HG03108 (cell line): ENCODE measurements at regions not wholly inside any gene's neighbourhood (a gene's known extent, or its start where the extent isn't known, plus 50 kb on each side); places are given as distances from the start of the nearest gene placed in this dataset.

ENCODE experiments used
- ATAC-seq: cut with Tn5 transposase; IDR thresholded peaks from one replicate; pipeline ENCODE4 v1.9.1; 2021; ENCODE audit warnings: moderate library complexity; ENCODE audit not compliant: unreplicated experiment

DNA sequence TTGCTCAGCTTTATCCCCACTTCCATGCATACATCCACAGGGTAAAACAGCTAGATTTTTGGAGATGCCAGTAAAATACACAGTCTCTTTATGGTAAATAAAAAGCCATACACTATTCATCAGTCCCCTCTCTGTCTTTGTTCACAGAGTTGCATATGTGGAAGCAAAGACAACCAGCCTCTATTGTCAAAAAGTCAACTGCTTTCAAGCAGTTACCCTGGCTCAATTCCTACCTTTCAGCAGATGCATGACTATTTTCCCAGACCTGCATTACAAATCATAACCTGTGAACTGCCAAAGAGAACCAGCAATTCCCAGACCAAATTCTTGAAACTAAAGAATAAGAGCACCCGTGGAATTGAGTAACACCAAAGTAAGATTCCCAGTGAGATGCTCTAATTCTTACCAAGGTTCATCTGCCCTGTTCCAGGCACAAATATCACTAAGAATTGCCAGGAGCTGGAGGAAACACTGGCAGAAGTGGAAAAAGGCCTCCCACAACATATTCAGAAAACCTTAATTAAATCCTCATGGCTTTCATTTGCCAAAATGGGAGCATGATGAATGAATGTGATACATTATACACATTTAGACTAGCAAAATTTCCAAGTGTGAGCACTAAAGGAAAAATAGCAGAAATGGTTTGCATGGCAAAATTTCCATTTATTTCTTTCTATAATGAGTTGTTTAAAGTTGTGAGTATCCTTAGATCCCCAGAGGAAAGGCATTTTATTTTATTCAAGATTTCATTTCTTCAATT lies 391.2 kb upstream of the ADGRL3 start:
- no peak for ATAC-seq

DNA sequence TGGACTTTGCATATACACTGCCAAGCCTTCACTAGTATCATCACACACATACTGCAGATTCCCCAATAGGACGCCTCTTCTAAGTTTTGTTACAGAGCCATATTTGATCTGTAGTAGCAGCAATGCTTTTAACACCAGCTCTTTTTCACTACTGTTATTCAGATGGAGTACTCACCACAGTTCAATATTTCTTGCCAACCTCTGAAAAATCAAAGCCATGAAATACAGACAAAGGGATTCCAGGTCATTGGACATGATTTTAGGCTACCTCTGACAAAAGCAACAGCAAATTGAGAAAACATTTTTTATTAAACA lies 390.7 kb upstream of the ADGRL3 start:
- no peak for ATAC-seq

DNA sequence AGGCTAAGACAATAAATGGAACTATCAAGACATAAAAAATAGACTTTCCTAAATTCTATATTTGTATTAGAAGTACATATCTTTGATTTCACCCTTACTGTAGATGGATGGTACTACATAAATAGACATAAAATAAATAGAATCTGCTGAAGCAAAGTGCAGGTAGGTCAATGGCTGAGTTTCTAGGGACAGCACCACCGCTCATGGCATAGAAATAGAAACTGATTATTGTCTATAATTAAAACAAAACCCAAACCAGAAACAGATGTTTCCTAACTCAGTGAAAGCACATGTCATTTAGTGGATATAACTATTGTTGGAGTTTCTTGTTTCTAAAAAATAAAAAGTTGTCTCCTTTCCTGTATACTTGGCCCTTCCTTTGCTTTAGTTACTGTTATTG lies 387.3 kb upstream of the ADGRL3 start:
- ATAC-seq = no peak

DNA sequence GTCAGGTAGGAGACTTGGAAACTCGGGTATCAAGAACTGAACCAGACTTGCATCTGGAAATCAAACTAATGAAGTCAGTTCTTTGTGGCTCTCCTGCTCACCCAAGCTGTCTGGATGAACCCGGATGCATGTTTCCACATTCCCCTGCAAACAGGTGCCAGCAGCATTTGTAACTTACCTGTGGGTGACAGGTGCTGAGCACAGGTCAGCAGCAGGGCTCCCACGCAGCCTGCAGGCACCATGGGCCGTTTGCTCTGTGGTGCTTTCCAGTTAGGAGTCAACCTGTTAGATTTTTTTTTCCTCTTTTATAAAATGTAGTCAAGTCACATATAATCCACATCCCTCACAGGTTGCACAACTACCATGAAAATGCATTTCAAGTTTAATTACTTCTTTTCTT lies 385.6 kb upstream of the ADGRL3 start:
- no peak for ATAC-seq

DNA sequence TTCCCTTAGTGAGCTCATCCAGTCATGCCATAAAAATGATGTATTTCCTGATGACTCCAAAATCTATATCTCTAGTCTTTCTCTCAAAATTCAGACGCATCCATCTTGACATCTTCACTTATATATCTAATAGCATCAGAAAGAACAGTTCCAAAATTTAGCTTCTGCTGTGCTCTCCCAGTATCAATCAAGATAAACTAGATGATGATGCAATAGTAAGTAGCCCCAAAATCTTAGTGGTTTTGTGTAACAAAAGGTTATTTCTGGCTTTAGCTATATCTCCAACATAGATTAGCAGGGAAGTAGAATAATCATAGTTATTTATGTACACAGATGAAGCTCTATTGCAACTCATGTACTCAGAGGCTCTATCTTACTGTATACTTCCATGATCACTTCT lies 382.5 kb upstream of the ADGRL3 start:
- ATAC-seq = no peak

DNA sequence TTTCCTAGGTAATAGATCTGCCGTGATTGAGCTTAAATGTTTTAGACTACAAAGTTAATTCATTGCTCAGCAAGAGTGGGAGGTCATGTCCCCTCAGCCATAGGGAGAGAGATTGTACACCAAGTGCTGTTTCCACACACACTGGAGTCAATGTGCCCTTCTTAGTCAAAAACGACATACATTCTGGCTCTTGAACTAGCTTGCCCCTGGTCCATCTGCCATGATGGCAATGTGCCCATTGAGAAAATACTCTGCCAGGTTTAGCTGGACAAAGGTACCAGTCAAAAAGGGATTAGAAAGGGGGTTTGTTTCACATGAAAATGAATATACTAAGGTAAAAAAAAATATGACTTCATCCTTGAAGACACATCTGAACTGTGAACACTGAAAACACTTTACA lies 377.1 kb upstream of the ADGRL3 start:
- no peak for ATAC-seq

DNA sequence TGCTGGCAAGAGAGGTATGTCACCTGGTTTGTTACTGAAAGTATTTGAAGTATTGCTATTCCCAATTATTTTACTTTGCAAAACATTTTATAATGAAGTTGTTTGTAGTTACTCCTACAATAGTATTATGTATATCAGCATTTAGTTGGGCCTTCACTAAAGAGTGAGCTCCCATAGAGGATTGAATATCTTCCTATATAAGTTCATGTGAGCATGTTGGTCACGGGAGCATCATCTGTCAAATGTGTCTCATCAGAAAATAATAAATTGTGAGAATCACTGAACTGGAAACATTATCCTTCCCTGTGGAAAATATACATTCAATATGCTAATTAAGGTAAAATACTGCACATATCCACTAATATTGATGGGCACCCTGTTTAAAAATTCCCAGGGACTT lies 360.1 kb upstream of the ADGRL3 start:
- ATAC-seq = no peak

DNA sequence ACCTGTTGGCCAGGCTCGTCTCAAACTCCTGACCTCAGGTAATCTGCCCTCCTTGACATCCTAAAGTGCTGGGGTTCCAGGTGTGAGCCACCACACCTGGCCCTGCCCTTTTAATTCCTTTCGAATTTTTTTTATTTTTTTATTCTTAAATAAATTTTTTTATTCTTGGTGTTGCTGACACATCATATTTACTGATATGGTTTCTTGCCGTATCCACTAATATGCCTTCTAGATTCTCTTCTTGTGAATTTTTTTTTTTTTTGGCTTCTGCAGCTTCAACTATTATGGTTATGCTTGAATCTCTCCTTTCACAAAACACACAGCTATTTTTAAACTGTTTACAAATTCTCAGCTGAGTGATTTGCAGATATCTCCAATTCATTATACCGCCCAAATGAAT lies 353.4 kb upstream of the ADGRL3 start:
- ATAC-seq = no peak

DNA sequence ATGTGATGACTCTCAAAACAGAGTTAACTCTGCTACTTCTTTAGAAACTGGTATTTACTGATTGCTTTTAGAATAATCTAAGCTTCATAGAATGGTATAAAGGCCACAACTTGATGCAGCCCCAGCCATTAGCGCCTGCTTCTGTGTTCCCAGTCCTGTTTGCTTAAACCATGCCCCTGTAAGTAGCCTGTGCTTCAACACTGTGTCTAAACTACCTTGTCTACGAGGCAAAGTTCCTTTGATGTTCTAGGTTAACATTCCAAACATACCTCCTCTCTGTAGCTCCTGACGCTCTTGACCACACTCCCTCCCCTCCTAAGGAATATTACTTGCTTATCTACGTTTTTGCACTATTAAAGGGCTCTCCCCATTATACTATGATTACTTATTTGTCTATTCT lies 352.5 kb upstream of the ADGRL3 start:
- no peak for ATAC-seq

DNA sequence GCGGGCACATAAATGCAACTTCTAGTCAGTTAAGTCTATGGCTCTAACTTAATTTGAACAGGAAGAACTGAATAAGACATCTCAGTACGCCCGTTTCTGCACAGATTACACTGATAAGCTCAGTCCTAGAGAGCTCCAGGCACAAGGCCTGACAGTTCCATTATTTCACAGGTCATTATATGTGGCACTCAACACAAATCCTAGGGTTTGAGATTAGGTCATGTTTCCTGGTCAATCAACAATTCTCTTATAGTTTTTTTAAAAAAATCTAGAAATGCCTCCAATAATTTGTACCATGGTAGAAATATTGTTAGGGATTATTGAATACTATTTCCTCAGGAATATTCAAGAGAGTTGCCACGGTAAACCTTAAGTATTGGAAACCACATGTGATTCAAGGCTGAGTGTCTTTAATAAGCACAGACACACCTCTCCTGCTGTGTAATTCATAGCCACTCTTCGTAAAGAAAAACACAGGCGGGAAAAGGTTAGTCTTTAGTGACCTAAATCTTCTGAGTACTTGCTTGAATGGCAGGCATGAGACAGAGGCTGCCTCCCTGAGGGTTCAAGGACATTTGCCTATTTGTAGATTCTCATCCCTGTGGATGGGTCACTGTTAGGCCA lies 342.9 kb upstream of the ADGRL3 start:
- ATAC-seq = no peak

DNA sequence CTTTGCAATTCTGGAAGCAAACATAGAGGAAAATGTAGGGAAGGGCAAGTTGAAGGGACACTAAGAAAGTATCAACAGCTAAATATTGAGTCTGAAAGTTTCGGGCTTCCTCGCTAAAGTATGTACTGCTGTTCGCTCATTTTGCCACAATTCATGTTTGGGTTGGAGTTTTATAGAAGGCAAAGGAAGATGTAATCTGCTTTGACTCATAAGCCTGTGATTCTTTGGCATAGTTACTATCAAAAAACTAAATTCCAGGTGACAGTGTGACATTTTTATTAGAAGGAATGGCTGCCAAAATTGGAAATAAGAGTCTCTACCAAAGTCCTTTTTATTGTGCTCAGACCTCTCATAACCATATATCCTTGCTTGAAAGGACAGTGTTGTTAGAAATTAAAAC lies 336.7 kb upstream of the ADGRL3 start:
- no peak for ATAC-seq

DNA sequence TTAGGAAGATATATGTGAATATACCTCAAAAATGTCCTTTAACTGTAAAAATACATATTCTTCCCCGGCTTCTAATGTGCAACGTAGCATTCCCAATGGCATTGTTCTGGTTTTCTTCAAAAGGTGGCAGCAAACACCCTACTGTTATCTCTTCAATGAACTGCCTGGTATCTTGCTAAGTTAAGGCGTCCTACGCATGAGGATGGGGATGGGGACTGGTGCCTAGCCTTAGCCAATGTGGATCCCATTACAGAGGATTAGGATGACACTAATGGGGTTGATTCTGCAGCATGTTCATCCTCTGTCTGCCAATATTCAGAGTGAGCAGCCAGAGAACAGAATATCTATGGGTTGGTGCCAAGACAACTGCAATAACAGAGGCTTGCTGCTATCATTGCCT lies 334.9 kb upstream of the ADGRL3 start:
- no peak for ATAC-seq

DNA sequence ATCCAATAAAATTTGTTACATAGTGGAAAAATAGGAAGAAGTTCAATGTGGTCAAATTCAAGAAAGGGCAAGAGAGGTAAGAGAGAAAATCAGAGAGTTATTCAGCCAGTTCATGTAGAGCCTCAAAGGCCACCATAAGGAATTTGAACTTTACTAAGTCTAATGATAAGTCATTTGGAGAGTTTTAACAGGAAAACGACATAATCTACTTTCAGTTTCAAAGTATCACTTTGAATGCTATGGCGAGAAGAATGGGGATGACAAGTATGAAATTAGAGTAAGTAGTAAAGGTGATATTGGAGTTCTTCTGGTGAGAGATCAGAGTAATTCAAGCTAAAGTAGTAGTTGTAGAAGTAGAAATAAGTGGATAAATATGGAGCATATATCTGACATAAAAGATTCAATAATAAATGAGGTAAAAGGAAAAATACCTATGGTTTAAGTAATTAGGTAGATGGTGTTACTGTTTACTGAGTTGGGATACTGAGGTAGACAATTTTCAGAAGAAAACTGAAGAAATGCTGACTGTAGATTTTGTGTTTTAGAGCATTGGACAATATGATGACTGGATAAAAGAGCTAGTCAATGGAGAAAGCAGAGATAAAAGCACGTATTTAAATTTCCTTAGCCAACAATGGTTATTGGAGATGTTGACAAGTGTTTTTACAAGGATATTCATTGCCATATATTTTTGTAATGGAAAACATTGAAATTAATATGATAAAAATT lies 331.7 kb upstream of the ADGRL3 start:
- ATAC-seq = no peak

DNA sequence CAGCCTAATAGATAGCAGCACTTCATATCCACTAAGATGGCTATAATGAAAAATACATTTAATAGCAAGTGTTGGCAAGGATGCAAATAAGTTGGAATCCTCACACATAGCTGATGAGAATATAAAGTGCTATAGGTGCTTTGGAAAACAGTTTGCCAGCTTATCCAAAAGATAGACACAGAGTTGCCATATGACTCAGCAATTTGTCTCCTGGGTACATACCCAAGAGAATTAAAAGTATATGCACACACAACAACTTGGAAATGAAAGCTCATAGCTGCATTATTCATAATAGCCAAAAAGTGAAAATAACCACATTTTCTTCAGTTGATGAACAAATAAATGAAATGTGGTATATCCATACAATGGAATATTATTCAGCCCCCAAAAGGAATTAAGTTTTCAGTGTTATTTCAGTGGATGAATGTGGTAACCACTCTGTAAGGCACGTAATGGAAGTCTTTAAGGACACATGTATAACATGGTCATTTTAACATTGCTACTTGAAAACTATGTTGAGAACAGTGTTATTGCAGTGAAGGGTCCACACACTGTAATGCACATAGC lies 320.9 kb upstream of the ADGRL3 start:
- ATAC-seq = no peak

DNA sequence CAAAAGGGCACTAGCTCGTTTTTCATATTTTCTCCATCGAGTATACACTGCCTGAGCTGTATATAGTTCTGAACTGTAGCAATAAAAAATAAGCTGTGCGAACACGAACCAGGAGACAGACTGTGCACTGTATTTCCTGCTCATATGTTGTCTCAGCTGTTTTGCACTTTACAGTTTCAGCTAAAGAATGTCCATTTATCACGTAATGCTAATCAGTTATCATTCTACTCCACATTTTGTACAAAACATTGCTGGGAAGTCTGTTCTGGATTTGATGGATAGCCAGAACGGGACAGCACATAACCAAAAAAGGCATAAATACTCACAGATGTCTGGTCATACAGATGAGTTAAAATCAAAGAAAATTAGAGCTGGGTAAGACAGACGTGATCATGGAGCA lies 315.5 kb upstream of the ADGRL3 start:
- no peak for ATAC-seq

DNA sequence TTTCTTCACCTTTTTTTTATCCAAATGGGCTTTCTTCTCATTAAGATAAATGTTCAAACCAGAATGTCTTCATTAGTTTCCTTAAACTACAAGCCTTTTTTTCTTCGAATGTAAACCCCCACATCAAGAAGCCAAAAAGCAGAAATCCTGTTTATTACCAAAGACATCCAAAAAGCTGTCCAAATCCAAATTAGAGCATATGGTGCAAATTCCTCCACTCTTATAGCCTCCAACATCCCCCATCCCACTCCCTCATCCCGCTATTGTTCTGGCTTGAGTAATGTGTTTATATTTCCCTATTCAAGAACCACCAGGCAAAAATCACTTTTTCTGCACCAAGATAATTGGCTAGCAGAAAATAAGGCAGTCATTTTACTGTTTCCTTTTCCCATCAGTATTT lies 315.1 kb upstream of the ADGRL3 start:
- no peak for ATAC-seq

DNA sequence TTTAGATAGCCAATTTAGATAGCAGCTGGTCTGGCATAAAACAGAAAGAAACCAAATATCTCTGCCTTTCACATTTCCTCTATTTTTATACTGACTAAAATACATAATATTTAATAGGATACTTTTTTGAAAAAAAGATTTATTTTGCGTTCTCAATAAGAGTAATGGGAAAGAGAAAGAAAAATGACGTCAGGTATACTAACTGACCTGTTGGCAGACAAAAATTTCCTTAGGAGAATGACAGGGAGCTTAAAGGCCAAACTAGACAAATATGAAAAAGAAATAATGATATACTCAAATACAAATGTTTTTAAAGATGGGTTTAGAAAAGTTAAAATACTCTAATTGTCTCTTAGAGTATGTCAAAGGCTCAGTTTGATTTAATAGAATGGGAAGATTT lies 309.4 kb upstream of the ADGRL3 start:
- no peak for ATAC-seq

DNA sequence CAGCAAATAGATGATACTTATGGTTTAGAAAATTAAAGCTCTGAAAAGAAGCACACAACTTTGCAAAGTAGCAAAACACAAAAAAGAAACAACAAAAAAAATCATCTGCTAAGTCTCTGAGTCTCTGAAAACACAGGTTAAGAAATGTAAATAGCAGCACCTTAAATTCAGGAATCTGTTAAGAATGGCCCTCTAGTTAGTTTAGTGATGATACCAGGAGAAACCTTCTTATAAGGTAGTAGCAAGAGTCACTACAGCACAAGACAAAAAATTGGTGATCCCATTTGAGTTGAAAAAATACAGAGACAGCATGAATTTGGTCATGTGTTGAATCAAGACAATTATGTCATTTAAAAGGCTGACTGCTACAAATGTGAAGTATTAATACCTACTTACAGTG lies 308.2 kb upstream of the ADGRL3 start:
- ATAC-seq = no peak

DNA sequence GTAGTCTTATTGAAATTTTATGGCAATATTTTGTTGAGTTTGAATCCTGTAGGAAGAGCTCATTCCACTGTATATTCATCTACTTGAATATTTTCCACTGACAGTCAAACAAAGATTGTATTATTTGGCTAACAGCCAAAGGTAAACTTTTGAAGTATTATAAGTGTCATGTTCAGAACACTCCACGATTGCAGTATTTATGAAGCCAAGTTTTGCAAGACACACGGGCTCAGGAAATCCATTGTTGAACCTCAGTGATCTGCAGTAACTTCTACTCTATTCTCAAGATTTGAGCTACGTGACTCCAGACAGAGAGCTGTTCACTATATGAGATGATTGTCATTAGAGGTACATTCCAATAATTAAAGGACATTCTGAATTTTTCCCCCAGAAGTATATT lies 302.7 kb upstream of the ADGRL3 start:
- no peak for ATAC-seq

DNA sequence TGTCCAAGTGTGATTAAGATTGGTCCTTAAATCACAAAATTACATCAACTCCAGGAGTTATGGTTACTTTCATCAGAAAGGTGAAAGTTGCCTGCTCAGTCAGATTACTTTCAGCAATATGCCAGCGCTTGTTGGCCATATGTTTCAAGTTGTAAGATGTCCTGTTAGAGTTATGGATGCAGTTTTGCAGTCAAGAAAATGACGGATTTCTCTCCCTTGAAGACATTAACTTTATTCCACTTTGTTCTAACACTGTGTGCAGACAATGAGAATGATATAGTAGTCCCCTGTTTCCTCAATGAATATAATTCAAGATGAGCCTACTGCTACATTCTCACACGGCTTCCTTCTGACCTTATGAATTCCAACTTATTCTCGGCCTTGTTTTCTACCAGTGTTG lies 295.0 kb upstream of the ADGRL3 start:
- ATAC-seq = no peak

DNA sequence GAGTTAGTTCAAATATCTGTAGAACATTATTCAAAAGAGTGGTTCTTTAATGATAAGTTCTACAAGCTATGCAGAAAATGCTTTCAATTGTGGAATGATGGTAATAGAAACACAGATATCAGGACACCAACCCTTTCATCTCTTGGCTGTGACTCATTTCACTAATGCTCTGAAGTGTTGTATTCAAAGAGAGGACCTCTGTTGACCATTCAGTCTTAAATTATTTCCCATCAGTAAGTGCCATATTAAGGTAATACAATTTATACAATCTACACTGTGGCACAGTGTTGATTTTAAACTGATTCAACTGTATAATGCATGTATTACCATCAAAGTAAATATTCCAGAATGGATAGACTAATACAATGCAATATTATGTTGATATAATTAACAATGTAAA lies 289.0 kb upstream of the ADGRL3 start:
- no peak for ATAC-seq

DNA sequence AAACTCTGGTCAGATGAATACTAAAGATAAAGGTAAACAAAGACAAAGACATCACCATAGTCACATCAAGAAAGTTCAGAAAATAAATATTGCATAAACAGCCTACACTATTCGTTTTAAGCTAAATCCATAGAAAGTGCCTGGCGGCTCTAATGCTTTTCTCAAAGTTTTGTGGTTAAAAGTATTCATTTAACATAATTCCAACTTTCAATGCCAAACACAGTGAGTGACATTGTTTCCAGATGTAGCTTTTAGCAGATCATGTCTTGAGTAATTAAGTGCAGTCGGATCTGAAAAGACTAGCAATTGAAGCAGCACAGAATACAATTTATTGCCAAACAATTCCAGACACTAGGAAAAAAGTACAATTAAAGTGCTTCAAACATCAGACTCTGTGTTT lies 287.1 kb upstream of the ADGRL3 start:
- no peak for ATAC-seq
